ENCODE measurements at regions not wholly inside any gene's neighbourhood (a gene's known extent, or its start where the extent isn't known, plus 50 kb on each side); places are given as distances from the start of the nearest gene placed in this dataset.

DNA sequence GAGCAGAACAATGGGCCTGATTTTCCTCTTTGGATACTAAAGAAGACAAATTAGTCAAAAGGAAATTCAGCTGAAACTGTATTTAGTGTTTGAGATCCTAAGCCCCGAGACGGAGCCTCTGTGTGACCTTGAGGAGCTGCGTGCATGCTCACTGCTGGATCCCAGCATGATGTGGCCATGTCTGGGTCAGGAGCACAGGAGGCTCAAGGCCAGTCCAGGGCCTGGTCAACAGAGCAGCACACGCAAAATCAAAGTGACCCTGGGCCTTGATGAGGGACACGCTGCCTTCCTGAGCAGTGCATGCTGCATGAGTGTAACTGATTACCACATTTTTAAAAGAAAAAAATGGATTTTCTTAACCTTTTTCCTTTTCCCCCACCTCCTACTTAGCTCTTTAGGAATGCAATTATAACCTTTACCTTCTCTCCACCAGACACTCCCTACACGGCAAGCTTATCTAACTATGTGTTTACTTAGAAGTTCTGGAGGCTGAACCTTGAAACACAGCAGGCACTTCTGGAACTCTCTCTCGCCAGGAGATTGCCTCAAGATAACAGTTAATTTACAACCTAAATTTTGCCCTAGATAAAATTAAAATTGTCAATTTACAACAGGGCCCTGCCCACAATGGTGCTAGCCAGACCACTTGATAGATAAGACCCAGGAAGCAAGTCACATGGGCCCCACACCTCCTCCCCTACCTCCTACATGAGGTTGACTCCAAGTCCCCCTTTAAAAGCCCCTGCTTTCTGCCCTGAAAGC lies 144.6 kb downstream of the LRIG2 start:
- no peak for FAIRE-seq
- TF ChIP-seq CTCF (IDR thresholded peaks at IDR 0.05; ENCODE audit: insufficient read depth, missing control alignments), result no peak
- no peak for DNase-seq (ENCODE audit: insufficient read length, low spot score)

- FAIRE-seq (no peak), DNase-seq (ENCODE audit: insufficient read length, low spot score) (no peak)
- TF ChIP-seq CTCF (IDR thresholded peaks at IDR 0.05; ENCODE audit: insufficient read depth, missing control alignments), result peak; percentile 5
Measured at GRCh38 chr1:113219377-113219776, 146.4 kb downstream of the LRIG2 start.

GRCh38 chr1:113219828-113220227 lies 146.8 kb downstream of the LRIG2 start:
- TF ChIP-seq CTCF (IDR thresholded peaks at IDR 0.05; ENCODE audit: insufficient read depth, missing control alignments), result no peak
- DNase-seq (ENCODE audit: insufficient read length, low spot score) (no peak), FAIRE-seq (no peak)

DNA sequence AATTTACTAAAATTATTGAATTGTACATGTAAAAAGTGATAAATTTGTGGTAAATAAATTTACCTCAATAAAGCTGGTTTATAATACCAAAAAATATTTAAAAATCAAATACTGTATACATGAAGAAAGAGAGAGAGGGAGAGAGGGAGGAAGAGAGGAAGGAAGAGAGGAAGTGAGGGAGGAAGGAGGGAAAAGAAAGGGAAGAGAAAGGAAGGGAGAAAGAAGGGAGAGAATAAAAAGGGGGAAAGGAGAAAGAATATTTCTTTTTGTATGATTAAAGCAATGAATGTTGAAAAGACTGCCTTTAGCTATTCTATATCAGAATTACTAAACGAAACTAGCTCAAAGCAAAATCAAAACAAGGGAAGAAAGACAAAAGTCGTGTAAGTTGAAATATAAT lies 150.0 kb downstream of the LRIG2 start:
- FAIRE-seq (no peak), DNase-seq (ENCODE audit: insufficient read length, low spot score) (no peak)
- no peak for TF ChIP-seq CTCF (IDR thresholded peaks at IDR 0.05; ENCODE audit: insufficient read depth, missing control alignments)

DNA sequence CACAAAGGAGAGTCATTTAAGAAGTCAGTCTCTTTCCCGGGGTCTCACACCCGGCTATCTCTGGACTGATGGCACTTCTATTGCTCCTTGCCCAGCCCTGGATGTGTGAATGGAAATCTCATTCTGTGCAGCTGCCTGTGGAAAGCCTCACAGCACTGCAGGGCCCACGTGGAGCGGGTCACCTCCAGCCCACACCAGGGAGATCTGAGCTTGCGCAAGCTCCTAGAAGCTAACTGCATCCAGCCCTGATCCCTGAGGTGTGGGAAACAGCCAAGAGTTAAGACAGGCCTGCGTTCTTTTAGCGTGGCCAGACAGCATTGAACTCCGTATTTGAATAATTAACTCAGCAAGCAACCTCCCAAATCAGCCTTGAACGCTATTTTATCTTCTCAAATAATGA lies 150.5 kb downstream of the LRIG2 start:
- no peak for TF ChIP-seq CTCF (IDR thresholded peaks at IDR 0.05; ENCODE audit: insufficient read depth, missing control alignments)
- no peak for FAIRE-seq
- DNase-seq (ENCODE audit: insufficient read length, low spot score), result no peak

GRCh38 chr1:113226148-113226547 lies 153.2 kb downstream of the LRIG2 start:
- FAIRE-seq, result no peak
- DNase-seq (ENCODE audit: insufficient read length, low spot score), result no peak
- TF ChIP-seq CTCF (IDR thresholded peaks at IDR 0.05; ENCODE audit: insufficient read depth, missing control alignments), result no peak

- TF ChIP-seq CTCF (IDR thresholded peaks at IDR 0.05; ENCODE audit: insufficient read depth, missing control alignments), result no peak
- FAIRE-seq (no peak), DNase-seq (ENCODE audit: insufficient read length, low spot score) (no peak)
Measured at GRCh38 chr1:113231866-113232265, 158.4 kb upstream of the MAGI3 start.
